ENCODE measurements at regions not wholly inside any gene's neighbourhood (a gene's known extent, or its start where the extent isn't known, plus 50 kb on each side); places are given as distances from the start of the nearest gene placed in this dataset.

- no peak for DNase-seq
Observed at GRCh38 chr15:70418943-70419342, 321.2 kb upstream of the TLE3 start.

GRCh38 chr15:70417535-70417934 is 319.8 kb upstream of the TLE3 start:
- no peak for DNase-seq

GRCh38 chr15:70416829-70417228 is 319.1 kb upstream of the TLE3 start:
- no peak for DNase-seq

- no peak for DNase-seq
Observed at GRCh38 chr15:70415398-70415797, 317.7 kb upstream of the TLE3 start.

- DNase-seq = no peak
Observed at GRCh38 chr15:70414626-70415025, 316.9 kb upstream of the TLE3 start.

- DNase-seq = no peak
Observed at GRCh38 chr15:70412794-70413193, 315.1 kb upstream of the TLE3 start.

GRCh38 chr15:70411143-70411863 is 313.6 kb upstream of the TLE3 start:
- DNase-seq = no peak

- DNase-seq = no peak
Observed at GRCh38 chr15:70410371-70410985, 312.8 kb upstream of the TLE3 start.

- no peak for DNase-seq
Observed at GRCh38 chr15:70409388-70409787, 311.7 kb upstream of the TLE3 start.

GRCh38 chr15:70407955-70408354 is 310.2 kb upstream of the TLE3 start:
- DNase-seq = no peak

GRCh38 chr15:70407336-70407670 is 309.6 kb upstream of the TLE3 start:
- DNase-seq = no peak

- no peak for DNase-seq
Observed at GRCh38 chr15:70406617-70407335, 309.1 kb upstream of the TLE3 start.

- DNase-seq = no peak
Observed at GRCh38 chr15:70401709-70402108, 304.0 kb upstream of the TLE3 start.

- DNase-seq = no peak
Observed at GRCh38 chr15:70400766-70401541, 303.2 kb upstream of the TLE3 start.

GRCh38 chr15:70399204-70399603 is 301.5 kb upstream of the TLE3 start:
- DNase-seq = no peak

- no peak for DNase-seq
Observed at GRCh38 chr15:70398694-70399093, 301.0 kb upstream of the TLE3 start.

GRCh38 chr15:70396807-70397206 is 299.1 kb upstream of the TLE3 start:
- DNase-seq = no peak

GRCh38 chr15:70395164-70395563 is 297.4 kb upstream of the TLE3 start:
- DNase-seq = no peak

GRCh38 chr15:70390723-70391122 is 293.0 kb upstream of the TLE3 start:
- DNase-seq = no peak

GRCh38 chr15:70387993-70388392 is 290.3 kb upstream of the TLE3 start:
- DNase-seq = no peak

GRCh38 chr15:70387081-70387480 is 289.4 kb upstream of the TLE3 start:
- no peak for DNase-seq

GRCh38 chr15:70385711-70386110 is 288.0 kb upstream of the TLE3 start:
- DNase-seq = no peak

- no peak for DNase-seq
Observed at GRCh38 chr15:70385052-70385451, 287.3 kb upstream of the TLE3 start.

GRCh38 chr15:70383856-70384255 is 286.1 kb upstream of the TLE3 start:
- no peak for DNase-seq
